SJCRH30 (cell line): ENCODE measurements at regions not wholly inside any gene's neighbourhood (a gene's known extent, or its start where the extent isn't known, plus 50 kb on each side); places are given as distances from the start of the nearest gene placed in this dataset.

ENCODE experiments used
- DNase-seq, 2 experiments: peaks; one replicate each; pipeline ENCODE4 v3.0.0-alpha.2; 2015 to 2020
- H3K27ac ChIP-seq: fragments of 250-450 bp; sonication (Bioruptor Pico); 2 replicates; pipeline ENCODE4 v1.5.1; 2020; ENCODE audit warnings: mild to moderate bottlenecking, moderate library complexity
- H3K27me3 ChIP-seq: fragments of 250-450 bp; sonication (Bioruptor Pico); 2 replicates; pipeline ENCODE4 v1.5.1; 2020; ENCODE audit warnings: mild to moderate bottlenecking, moderate library complexity
- H3K36me3 ChIP-seq: fragments of 250-450 bp; sonication (Bioruptor Pico); 2 replicates; pipeline ENCODE4 v1.5.1; 2020; ENCODE audit warnings: mild to moderate bottlenecking, moderate library complexity
- H3K4me1 ChIP-seq: fragments of 250-450 bp; sonication (Bioruptor Pico); 2 replicates; pipeline ENCODE4 v1.5.1; 2020; ENCODE audit warnings: mild to moderate bottlenecking, moderate library complexity
- H3K4me3 ChIP-seq: fragments of 250-450 bp; sonication (Bioruptor Pico); 2 replicates; pipeline ENCODE4 v1.5.1; 2020; ENCODE audit warnings: mild to moderate bottlenecking, moderate library complexity
- H3K9me3 ChIP-seq: fragments of 250-450 bp; sonication (Bioruptor Pico); replicated peaks from 2 replicates; pipeline ENCODE4 v1.5.1; 2020; ENCODE audit warnings: mild to moderate bottlenecking, moderate library complexity

DNA sequence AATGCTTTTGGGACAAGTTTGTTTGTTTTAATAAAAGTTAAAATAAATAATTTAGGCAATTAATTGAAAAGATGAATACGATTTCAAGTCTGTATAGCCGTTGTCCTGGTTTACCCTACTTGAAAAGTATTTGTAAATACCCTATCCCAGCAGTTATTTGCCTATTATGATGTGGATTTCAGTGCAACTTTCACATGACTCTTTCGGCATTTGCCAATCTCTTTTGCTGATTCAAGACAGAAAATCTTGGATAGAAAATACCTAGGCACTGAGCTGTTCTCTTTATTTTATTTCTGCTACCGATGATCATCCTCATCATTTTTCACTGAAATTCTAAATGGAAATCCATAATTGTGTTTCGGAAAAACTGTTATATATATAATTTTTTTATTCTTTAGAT is 125.9 kb upstream of the FZD8 start:
- no peaks in the 10 kb centered on the region for H3K36me3 ChIP-seq
- no peak for DNase-seq
- H3K4me3 ChIP-seq = no peak overlapping the region
- H3K4me1 ChIP-seq = no peaks in the 10 kb centered on the region
- H3K9me3 ChIP-seq = no peaks in the 10 kb centered on the region
- H3K27ac ChIP-seq = no peak overlapping the region
- no peaks in the 10 kb centered on the region for H3K27me3 ChIP-seq

GRCh38 chr10:35765996-35766395 is 123.9 kb upstream of the FZD8 start:
- H3K9me3 ChIP-seq = no peaks in the 10 kb centered on the region
- H3K27ac ChIP-seq = no peak overlapping the region
- H3K36me3 ChIP-seq = no peaks in the 10 kb centered on the region
- no peak overlapping the region for H3K4me3 ChIP-seq
- H3K4me1 ChIP-seq = no peaks in the 10 kb centered on the region
- no peaks in the 10 kb centered on the region for H3K27me3 ChIP-seq
- DNase-seq = no peak

GRCh38 chr10:35765066-35765527 is 123.0 kb upstream of the FZD8 start:
- DNase-seq = no peak
- Histone ChIP-seq H3K4me3 (no peak overlapping the region), H3K27ac (no peak overlapping the region)

GRCh38 chr10:35762311-35763030 is 120.4 kb upstream of the FZD8 start:
- Histone ChIP-seq H3K27me3 (no peaks in the 10 kb centered on the region), H3K27ac (no peak overlapping the region)
- DNase-seq = no peak

More at GRCh38 chr10:35765066-35765527, 123.0 kb upstream of the FZD8 start:
- Histone ChIP-seq H3K4me1 (no peaks in the 10 kb centered on the region), H3K36me3 (no peaks in the 10 kb centered on the region), H3K27me3 (no peaks in the 10 kb centered on the region), H3K9me3 (no peaks in the 10 kb centered on the region)

DNA sequence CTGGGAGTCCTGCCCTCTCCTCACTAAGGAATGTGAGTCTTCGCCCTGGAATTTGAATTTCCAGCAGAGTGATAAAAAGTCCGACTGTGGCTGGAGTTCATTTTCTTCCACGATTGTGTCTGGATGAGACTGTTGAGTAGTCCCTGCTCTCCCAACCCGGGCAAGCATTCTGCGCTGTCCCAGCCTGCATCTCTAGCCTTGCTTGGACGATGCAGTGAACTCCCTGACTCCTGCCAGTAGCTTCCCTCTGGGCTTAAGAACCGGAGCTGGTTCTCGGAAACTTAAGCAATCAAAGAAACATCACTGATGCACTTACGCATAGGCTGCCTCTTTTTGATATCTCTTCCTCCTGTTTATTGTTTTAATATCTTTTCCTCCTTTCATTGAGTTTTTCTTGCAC is 116.0 kb upstream of the FZD8 start:
- H3K27me3 ChIP-seq = no peaks in the 10 kb centered on the region
- H3K4me3 ChIP-seq = no peak overlapping the region
- no peaks in the 10 kb centered on the region for H3K9me3 ChIP-seq
- no peaks in the 10 kb centered on the region for H3K4me1 ChIP-seq
- no peak overlapping the region for H3K27ac ChIP-seq
- DNase-seq = no peak
- no peaks in the 10 kb centered on the region for H3K36me3 ChIP-seq

More at GRCh38 chr10:35762311-35763030, 120.4 kb upstream of the FZD8 start:
- Histone ChIP-seq H3K9me3 (no peaks in the 10 kb centered on the region), H3K36me3 (no peaks in the 10 kb centered on the region), H3K4me1 (no peaks in the 10 kb centered on the region), H3K4me3 (no peak overlapping the region)

- no peaks in the 10 kb centered on the region for H3K4me1 ChIP-seq
- no peak overlapping the region for H3K4me3 ChIP-seq
- no peak for DNase-seq
- H3K27me3 ChIP-seq = no peaks in the 10 kb centered on the region
- no peaks in the 10 kb centered on the region for H3K36me3 ChIP-seq
- H3K27ac ChIP-seq = no peak overlapping the region
- H3K9me3 ChIP-seq = no peaks in the 10 kb centered on the region
Observed at GRCh38 chr10:35754519-35754918, 112.4 kb upstream of the FZD8 start.

- Histone ChIP-seq H3K27ac (no peak overlapping the region), H3K4me3 (no peak overlapping the region), H3K27me3 (no peaks in the 10 kb centered on the region), H3K9me3 (no peaks in the 10 kb centered on the region), H3K4me1 (no peaks in the 10 kb centered on the region), H3K36me3 (no peaks in the 10 kb centered on the region)
- no peak for DNase-seq
Observed at GRCh38 chr10:35752469-35753461, 110.7 kb upstream of the FZD8 start.

GRCh38 chr10:35751347-35751746 is 109.3 kb upstream of the FZD8 start:
- no peaks in the 10 kb centered on the region for H3K9me3 ChIP-seq
- no peak overlapping the region for H3K4me3 ChIP-seq
- no peak overlapping the region for H3K27ac ChIP-seq
- H3K27me3 ChIP-seq = no peaks in the 10 kb centered on the region
- DNase-seq = no peak
- no peaks in the 10 kb centered on the region for H3K4me1 ChIP-seq
- H3K36me3 ChIP-seq = no peaks in the 10 kb centered on the region

DNA sequence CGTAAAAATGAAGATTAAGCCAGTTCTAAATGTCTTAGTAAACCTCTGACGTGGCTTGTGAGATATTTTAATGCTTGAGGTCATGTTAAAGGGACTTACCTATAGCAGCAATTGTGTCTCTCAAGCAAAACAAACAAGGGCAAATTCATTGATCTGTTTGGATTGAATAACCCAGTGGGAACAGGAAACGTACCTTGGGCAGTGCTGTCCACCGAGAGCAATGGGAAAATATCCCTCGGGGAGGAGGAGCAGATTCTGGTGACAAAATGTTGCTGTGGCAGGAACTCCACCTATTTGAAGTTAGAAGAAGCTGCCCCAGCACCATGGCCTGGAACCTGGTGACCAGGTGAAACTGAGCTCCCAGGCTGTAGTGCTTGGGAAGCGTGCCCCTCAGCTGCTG is 107.1 kb upstream of the FZD8 start:
- Histone ChIP-seq H3K4me1 (no peaks in the 10 kb centered on the region), H3K36me3 (no peaks in the 10 kb centered on the region), H3K27me3 (no peaks in the 10 kb centered on the region), H3K4me3 (no peak overlapping the region), H3K27ac (no peak overlapping the region), H3K9me3 (no peaks in the 10 kb centered on the region)
- no peak for DNase-seq

GRCh38 chr10:35745617-35746403 is 103.7 kb upstream of the FZD8 start:
- H3K27me3 ChIP-seq = no peaks in the 10 kb centered on the region
- H3K4me1 ChIP-seq = no peaks in the 10 kb centered on the region
- DNase-seq = peak in 1 of 2 experiments; percentile 12
- no peaks in the 10 kb centered on the region for H3K36me3 ChIP-seq
- no peak overlapping the region for H3K4me3 ChIP-seq
- no peaks in the 10 kb centered on the region for H3K9me3 ChIP-seq
- no peak overlapping the region for H3K27ac ChIP-seq

DNA sequence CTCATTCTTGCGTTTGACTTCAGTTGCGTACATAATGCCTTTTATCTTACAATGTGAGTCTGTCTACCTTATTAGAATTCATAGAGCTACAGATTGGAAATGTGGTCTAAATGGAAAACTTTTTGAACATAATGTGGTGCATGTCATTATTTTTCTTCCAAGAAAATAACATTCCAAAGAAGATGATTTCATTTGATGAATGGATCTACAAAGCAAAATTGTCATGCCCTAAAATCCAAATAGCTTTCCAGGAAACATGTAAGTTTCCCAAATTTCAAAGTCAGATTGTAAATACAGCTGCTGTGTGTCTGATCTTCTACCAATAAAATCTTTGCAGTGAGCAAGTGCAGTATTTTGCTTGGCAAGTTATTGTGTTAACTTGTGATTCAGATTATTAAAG is 101.8 kb upstream of the FZD8 start:
- Histone ChIP-seq H3K9me3 (no peaks in the 10 kb centered on the region), H3K4me3 (no peak overlapping the region), H3K27ac (no peak overlapping the region), H3K27me3 (no peaks in the 10 kb centered on the region), H3K36me3 (no peaks in the 10 kb centered on the region), H3K4me1 (no peaks in the 10 kb centered on the region)
- no peak for DNase-seq

DNA sequence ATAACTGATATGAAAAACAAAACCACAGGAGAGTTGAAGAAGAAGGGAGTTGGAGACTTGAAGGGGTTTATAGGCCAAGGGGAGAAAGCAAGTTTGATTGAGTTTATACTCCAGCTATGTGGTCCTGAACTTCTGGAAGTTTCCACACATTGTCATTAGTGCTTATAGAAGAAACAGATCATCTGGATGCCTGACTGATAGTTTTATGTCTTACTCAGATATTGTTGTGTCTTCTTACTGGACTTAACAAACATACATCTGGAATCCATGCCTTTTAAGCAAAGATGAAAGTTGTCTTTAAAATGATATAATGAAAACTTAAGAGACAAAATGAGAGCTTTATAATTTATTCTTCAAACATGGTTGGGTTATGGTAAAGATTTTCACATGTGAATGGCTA is 101.3 kb upstream of the FZD8 start:
- Histone ChIP-seq H3K27ac (no peak overlapping the region), H3K9me3 (no peaks in the 10 kb centered on the region), H3K4me3 (no peak overlapping the region)

DNA sequence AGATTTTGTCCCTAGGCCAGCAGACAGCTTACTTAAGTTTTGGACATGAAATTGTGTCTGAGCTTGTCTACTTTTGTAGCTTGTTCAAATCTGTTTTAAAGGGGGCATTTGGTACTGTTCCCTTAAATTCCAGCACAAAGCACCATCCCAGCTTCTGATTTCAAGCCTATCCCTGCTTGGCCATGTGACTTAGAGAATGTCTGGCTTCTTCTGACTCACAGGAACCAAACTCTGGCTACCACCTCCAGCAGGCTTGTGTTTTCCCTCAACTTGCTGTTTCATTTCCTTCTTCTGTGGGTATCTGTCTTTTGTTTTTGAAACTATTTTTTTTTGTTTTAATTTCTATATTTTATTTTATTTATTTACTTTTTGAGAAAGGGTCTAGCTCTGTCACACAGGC is 97.9 kb upstream of the FZD8 start:
- no peaks in the 10 kb centered on the region for H3K4me1 ChIP-seq
- H3K4me3 ChIP-seq = no peak overlapping the region
- no peak overlapping the region for H3K27ac ChIP-seq
- no peaks in the 10 kb centered on the region for H3K9me3 ChIP-seq
- no peaks in the 10 kb centered on the region for H3K36me3 ChIP-seq
- no peak for DNase-seq
- H3K27me3 ChIP-seq = no peaks in the 10 kb centered on the region

More for the DNA sequence above, 101.3 kb upstream of the FZD8 start:
- H3K4me1 ChIP-seq = no peaks in the 10 kb centered on the region
- no peaks in the 10 kb centered on the region for H3K27me3 ChIP-seq
- no peaks in the 10 kb centered on the region for H3K36me3 ChIP-seq
- no peak for DNase-seq

DNA sequence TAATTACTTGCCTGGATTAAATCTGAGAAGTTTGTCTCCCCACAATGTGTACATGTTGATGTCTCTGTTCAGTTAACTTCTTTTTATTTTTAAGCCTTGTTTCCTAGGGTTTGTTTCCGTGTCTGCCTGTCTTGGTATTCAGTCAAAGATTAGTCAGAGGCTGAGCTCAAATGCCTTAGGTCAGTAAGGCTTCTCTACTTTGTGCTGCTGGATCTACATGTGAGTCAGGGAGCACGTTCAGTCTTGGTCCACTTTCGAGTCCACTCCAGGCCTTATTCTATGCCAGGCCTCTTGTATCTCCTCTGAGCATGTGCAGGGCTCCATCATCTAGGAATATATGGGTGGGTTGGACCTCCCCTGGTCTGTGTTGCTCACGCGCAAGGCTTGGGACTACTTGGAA is 93.3 kb upstream of the FZD8 start:
- H3K27me3 ChIP-seq = no peaks in the 10 kb centered on the region
- no peaks in the 10 kb centered on the region for H3K4me1 ChIP-seq
- H3K4me3 ChIP-seq = no peak overlapping the region
- H3K36me3 ChIP-seq = no peaks in the 10 kb centered on the region
- no peak for DNase-seq
- H3K27ac ChIP-seq = no peak overlapping the region
- H3K9me3 ChIP-seq = no peaks in the 10 kb centered on the region

GRCh38 chr10:35731828-35732227 is 89.7 kb upstream of the FZD8 start:
- Histone ChIP-seq H3K9me3 (no peaks in the 10 kb centered on the region), H3K36me3 (no peaks in the 10 kb centered on the region)

More at GRCh38 chr10:35731828-35732227, 89.7 kb upstream of the FZD8 start:
- no peaks in the 10 kb centered on the region for H3K27me3 ChIP-seq
- no peak for DNase-seq
- H3K4me1 ChIP-seq = no peaks in the 10 kb centered on the region
- no peak overlapping the region for H3K27ac ChIP-seq
- no peak overlapping the region for H3K4me3 ChIP-seq
